SK-N-SH (cell line): ENCODE measurements at regions not wholly inside any gene's neighbourhood (a gene's known extent, or its start where the extent isn't known, plus 50 kb on each side); places are given as distances from the start of the nearest gene placed in this dataset.

Experiments used
- CTCF ChIA-PET: fragments of 300-600, 350-600 bp; formaldehyde crosslinking; extraction: SDS; loops from one replicate; lab custom pipeline; 2021; lab: Yijun Ruan, JAX
- POLR2A ChIA-PET: fragments of 350-600 bp; sonication (Branson Sonifier 250); formaldehyde crosslinking; extraction: SDS; loops from one replicate; lab custom pipeline; 2020; ENCODE audit warnings: antibody characterized with exemption, inconsistent platforms; lab: Yijun Ruan, JAX
- DNase-seq: peaks from one replicate; pipeline ENCODE4 v3.0.0; 2012
- H2AFZ ChIP-seq: fragments of 200-600 bp; sonication (generic); 2 replicates; pipeline ENCODE4 v1.8.1; 2016; ENCODE audit warnings: antibody characterized with exemption, mild to moderate bottlenecking, low read depth
- H3F3A ChIP-seq: fragments of 200-600 bp; sonication (generic); replicated peaks from 2 replicates; pipeline ENCODE3; 2016; ENCODE audit warnings: antibody characterized with exemption, mild to moderate bottlenecking; ENCODE audit not compliant: insufficient read depth
- H3K27ac ChIP-seq, 2 experiments: fragments of 200-500 bp in 1 of 2; fragments of 200-600 bp in 1 of 2; sonication (Bioruptor generic) in 1 of 2; sonication (generic), shearing (Covaris generic) in 1 of 2; 2 replicates each; pipeline versions ENCODE4 v1.5.1 to v1.6.1; 2014 to 2016; ENCODE audit warnings: low read depth in 2 of 2, inconsistent platforms in 1 of 2, low read length in 1 of 2, mild to moderate bottlenecking in 1 of 2, mixed read lengths in 1 of 2
- H3K27me3 ChIP-seq: fragments of 200-600 bp; sonication (generic), shearing (Covaris generic); 2 replicates; pipeline ENCODE4 v1.6.1; 2016; ENCODE audit warnings: mixed run types; ENCODE audit not compliant: insufficient read depth
- H3K36me3 ChIP-seq, 2 experiments: fragments of 200-500 bp in 1 of 2; fragments of 200-600 bp in 1 of 2; sonication (Bioruptor generic) in 1 of 2; sonication (generic) in 1 of 2; replicated peaks in 1 of 2; 2 replicates each; pipeline versions ENCODE3 to v1.5.1; 2014 to 2016; ENCODE audit warnings: low read length in 1 of 2, mild to moderate bottlenecking in 1 of 2; ENCODE audit not compliant: insufficient read depth in 2 of 2, control insufficient read depth in 1 of 2
- H3K4me1 ChIP-seq, 2 experiments: fragments of 200-500 bp in 1 of 2; fragments of 200-600 bp in 1 of 2; sonication (Bioruptor generic) in 1 of 2; sonication (generic), shearing (Covaris generic) in 1 of 2; 2 replicates each; pipeline versions ENCODE4 v1.5.1 to v1.6.1; 2014 to 2016; ENCODE audit warnings: low read depth in 1 of 2, low read length in 1 of 2, mixed run types in 1 of 2; ENCODE audit not compliant: insufficient read depth in 2 of 2, control insufficient read depth in 1 of 2
- H3K4me2 ChIP-seq: fragments of 200-600 bp; sonication (generic), shearing (Covaris generic); 2 replicates; pipeline ENCODE4 v1.6.1; 2017; ENCODE audit warnings: mixed run types
- H3K4me3 ChIP-seq, 2 experiments: fragments of 200-500 bp in 1 of 2; fragments of 200-600 bp in 1 of 2; sonication (Bioruptor generic) in 1 of 2; sonication (generic), shearing (Covaris generic) in 1 of 2; 2 replicates each; pipeline versions ENCODE4 v1.5.1 to v1.8.1; 2014 to 2016; ENCODE audit warnings: low read depth in 2 of 2, inconsistent platforms in 1 of 2, low read length in 1 of 2, mild to moderate bottlenecking in 1 of 2, mixed read lengths in 1 of 2, moderate library complexity in 1 of 2
- H3K79me2 ChIP-seq: fragments of 200-600 bp; sonication (generic); 2 replicates; pipeline ENCODE4 v1.8.1; 2017; ENCODE audit warnings: mild to moderate bottlenecking; ENCODE audit not compliant: insufficient read depth
- H3K9ac ChIP-seq: fragments of 200-600 bp; sonication (generic); 2 replicates; pipeline ENCODE4 v1.6.1; 2017; ENCODE audit warnings: mixed run types
- H3K9me2 ChIP-seq: fragments of 200-600 bp; sonication (generic); 2 replicates; pipeline ENCODE4 v1.6.1; 2017; ENCODE audit warnings: mixed run types
- H3K9me3 ChIP-seq: fragments of 200-600 bp; sonication (generic); 2 replicates; pipeline ENCODE4 v1.6.1; 2017; ENCODE audit warnings: mixed run types, mild to moderate bottlenecking, moderate library complexity
- H4K20me1 ChIP-seq: fragments of 200-600 bp; sonication (generic); 2 replicates; pipeline ENCODE4 v1.6.1; 2017; ENCODE audit warnings: mild to moderate bottlenecking, mixed run types; ENCODE audit not compliant: insufficient read depth
- CHD2 ChIP-seq: fragments of 150-350 bp; IDR thresholded peaks from 2 replicates; pipeline ENCODE4 v1.6.1; 2018; ENCODE audit warnings: low read length; ENCODE audit not compliant: partially characterized antibody
- ELF1 ChIP-seq: IDR thresholded peaks from 2 replicates; pipeline ENCODE4 v1.4.0; 2012
- EP300 ChIP-seq, 2 experiments: IDR thresholded peaks; 2 replicates each; pipeline versions ENCODE4 v1.4.0 to v1.6.1; 2012; ENCODE audit warnings: borderline replicate concordance in 1 of 2, low read depth in 1 of 2, low read length in 1 of 2
- EZH2phosphoT487 ChIP-seq: fragments of 200-600 bp; sonication (generic); IDR thresholded peaks from 2 replicates; pipeline ENCODE4 v1.6.1; 2017; ENCODE audit warnings: low read depth, mixed run types, mild to moderate bottlenecking, antibody characterized with exemption, moderate library complexity, borderline replicate concordance
- FOXJ3 ChIP-seq: sonication (generic); formaldehyde crosslinking; IDR thresholded peaks from 2 replicates; pipeline ENCODE4 v1.5.1; 2020; ENCODE audit warnings: mild to moderate bottlenecking, missing genetic modification reagents
- FOXM1 ChIP-seq: IDR thresholded peaks from 2 replicates; pipeline ENCODE4 v1.4.0; 2012; ENCODE audit warnings: low read depth, mild to moderate bottlenecking
- GATA2 ChIP-seq: sonication (generic); formaldehyde crosslinking; IDR thresholded peaks from 2 replicates; pipeline ENCODE4 v1.5.0; 2020; ENCODE audit warnings: mild to moderate bottlenecking, missing genetic modification reagents
- JUND ChIP-seq: IDR thresholded peaks from 2 replicates; pipeline ENCODE4 v1.4.0; 2012
- MEF2A ChIP-seq: IDR thresholded peaks from 2 replicates; pipeline ENCODE4 v1.4.0; 2012; ENCODE audit warnings: low read depth, borderline replicate concordance
- NFIC ChIP-seq: IDR thresholded peaks from 2 replicates; pipeline ENCODE4 v1.4.0; 2012; ENCODE audit warnings: borderline replicate concordance
- NRF1 ChIP-seq: IDR thresholded peaks from 2 replicates; pipeline ENCODE4 v1.6.1; 2012; ENCODE audit warnings: low read depth, mild to moderate bottlenecking, low read length
- POLR2AphosphoS5 ChIP-seq: IDR thresholded peaks from 2 replicates; pipeline ENCODE4 v1.6.1; 2012; ENCODE audit warnings: low read depth, low read length
- RAD21 ChIP-seq: IDR thresholded peaks from 2 replicates; pipeline ENCODE4 v1.6.1; 2012; ENCODE audit warnings: mild to moderate bottlenecking, low read length
- RXRA ChIP-seq: IDR thresholded peaks from 2 replicates; pipeline ENCODE4 v1.4.0; 2012; ENCODE audit warnings: low read depth, mild to moderate bottlenecking, borderline replicate concordance
- SMC3 ChIP-seq: IDR thresholded peaks from 2 replicates; pipeline ENCODE4 v1.6.1; 2012; ENCODE audit warnings: low read depth, low read length, improper control_type of control experiment
- YY1 ChIP-seq: IDR thresholded peaks from 2 replicates; pipeline ENCODE4 v1.4.0; 2012; ENCODE audit warnings: low read depth, mild to moderate bottlenecking
- WGBS: methylation state at CpG from one replicate; pipeline ENCODE4 v1.1.6; 2017; ENCODE audit warnings: low lambda C conversion rate; 5-methylcytosine and 5-hydroxymethylcytosine counted together
- TF ChIP-seq, protein P1 (sequence below): IDR thresholded peaks from 2 replicates; pipeline ENCODE4 v1.4.0; 2012; ENCODE audit warnings: low read depth, borderline replicate concordance
- TF ChIP-seq, protein P2 (sequence below): IDR thresholded peaks from 2 replicates; pipeline ENCODE4; 2012
- TF ChIP-seq, protein P3 (sequence below): fragments of 200-600 bp; sonication (generic); IDR thresholded peaks from 2 replicates; pipeline ENCODE4 v1.6.1; 2017; ENCODE audit warnings: antibody characterized with exemption, mild to moderate bottlenecking, moderate library complexity

DNA sequence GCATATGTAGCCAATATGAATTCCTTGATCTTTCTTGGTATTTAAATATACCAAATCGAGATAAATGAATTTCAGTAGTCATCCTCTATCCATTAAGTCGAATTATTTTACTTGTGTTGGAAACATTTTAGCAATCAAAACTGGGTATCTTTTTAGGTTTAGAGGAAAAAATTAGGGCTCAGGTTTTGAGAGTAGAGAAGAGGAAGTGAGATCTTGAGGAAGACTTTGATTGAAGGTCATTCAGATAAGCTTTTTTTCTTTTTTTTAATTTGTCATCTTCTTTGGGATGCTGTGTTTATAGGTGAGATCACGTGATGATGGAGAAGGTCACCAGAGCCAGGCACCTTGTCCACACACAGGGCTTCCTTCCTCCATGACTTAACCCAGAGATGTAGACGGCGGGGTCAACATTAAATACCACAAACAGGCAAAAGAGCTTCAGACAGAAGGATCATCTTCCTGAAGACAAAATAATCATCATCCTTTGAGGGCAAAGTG lies 750.1 kb downstream of the RNF144A start:
- Histone ChIP-seq H3K4me3 (no peak overlapping the region), H2AFZ (no peak overlapping the region), H3K9me3 (no peaks in the 10 kb centered on the region), H3K36me3 (no peaks in the 10 kb centered on the region), H3K9me2 (no peaks in the 10 kb centered on the region), H4K20me1 (no peaks in the 10 kb centered on the region), H3K27ac (no peak overlapping the region), H3K4me2 (no peak overlapping the region), H3F3A (no peaks in the 10 kb centered on the region), H3K27me3 (no peaks in the 10 kb centered on the region), H3K4me1 (peaks cover 0 to 3% of the 10 kb centered on the region in 2 experiments; a peak in 1 of 4 replicates), H3K79me2 (no peaks in the 10 kb centered on the region), H3K9ac (no peak overlapping the region)
- DNase-seq, result no peak
- TF ChIP-seq, protein P1, sequence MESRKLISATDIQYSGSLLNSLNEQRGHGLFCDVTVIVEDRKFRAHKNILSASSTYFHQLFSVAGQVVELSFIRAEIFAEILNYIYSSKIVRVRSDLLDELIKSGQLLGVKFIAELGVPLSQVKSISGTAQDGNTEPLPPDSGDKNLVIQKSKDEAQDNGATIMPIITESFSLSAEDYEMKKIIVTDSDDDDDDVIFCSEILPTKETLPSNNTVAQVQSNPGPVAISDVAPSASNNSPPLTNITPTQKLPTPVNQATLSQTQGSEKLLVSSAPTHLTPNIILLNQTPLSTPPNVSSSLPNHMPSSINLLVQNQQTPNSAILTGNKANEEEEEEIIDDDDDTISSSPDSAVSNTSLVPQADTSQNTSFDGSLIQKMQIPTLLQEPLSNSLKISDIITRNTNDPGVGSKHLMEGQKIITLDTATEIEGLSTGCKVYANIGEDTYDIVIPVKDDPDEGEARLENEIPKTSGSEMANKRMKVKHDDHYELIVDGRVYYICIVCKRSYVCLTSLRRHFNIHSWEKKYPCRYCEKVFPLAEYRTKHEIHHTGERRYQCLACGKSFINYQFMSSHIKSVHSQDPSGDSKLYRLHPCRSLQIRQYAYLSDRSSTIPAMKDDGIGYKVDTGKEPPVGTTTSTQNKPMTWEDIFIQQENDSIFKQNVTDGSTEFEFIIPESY, result no peak
- TF ChIP-seq POLR2AphosphoS5 (no peak), EP300 (IDR thresholded peaks at IDR 0.05; ENCODE audit: borderline replicate concordance in 1 of 2, low read depth in 1 of 2, low read length in 1 of 2) (no peak), RAD21 (no peak), EZH2phosphoT487 (no peak), ELF1 (no peak), FOXJ3 (CRISPR knock-in tag) (no peak), NRF1 (no peak)
- ChIA-PET POLR2A (no interaction called here), CTCF (interaction anchor here (0.8 kb wide), 1 partner anchor 240 kb away, joined by 4 read pairs; no protein-coding TSS in a partner anchor)
- 62% methylated on average over 5 of the region's 5 CpGs for WGBS

DNA sequence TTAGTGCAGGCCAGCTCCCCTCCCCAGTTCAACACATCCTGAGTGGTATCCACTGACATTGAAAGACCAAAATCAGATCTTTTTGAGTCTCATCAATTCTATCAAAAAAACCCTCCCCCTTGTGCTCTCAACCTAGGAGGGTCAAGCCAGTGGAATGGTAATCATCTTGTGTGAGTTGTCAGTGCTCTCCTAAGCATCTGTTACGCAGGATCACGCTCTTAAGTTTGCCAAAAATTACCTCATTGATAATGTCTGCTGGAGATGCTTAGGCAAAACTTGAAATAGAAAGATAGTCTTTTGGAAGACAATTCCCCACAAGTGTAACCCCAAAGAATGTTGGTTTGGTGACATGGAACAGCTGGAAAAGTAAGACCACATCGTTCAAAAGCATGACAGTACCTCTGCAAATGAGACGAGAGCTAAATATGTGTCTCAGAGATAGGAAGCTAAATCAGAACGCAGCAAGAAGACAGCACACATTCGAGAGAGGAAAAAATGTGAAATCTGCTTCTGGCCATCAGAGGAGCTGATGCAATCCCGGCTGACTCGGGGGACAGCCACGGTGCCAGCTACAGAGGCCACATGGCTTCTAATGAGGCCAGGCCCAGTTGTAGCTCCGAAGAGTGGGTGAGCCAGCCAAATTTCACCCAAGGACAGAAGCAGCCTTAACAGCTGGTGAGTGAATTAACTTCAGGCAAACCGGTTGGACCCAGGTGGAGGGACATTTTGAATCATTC lies 753.9 kb downstream of the RNF144A start:
- ChIA-PET POLR2A (interaction anchor here (0.7 kb wide), 1 partner anchor 1010 kb away, joined by 3 read pairs; the partner anchor contains the start of gene ID2), CTCF (interaction anchor here (0.7 to 6.6 kb wide), 18 partner anchors 11 to 631 kb away, joined by 3 to 42 read pairs (median 4); no protein-coding TSS in a partner anchor)
- Histone ChIP-seq H3K9me2 (no peaks in the 10 kb centered on the region), H4K20me1 (no peaks in the 10 kb centered on the region), H3K4me1 (peaks cover 0 to 3% of the 10 kb centered on the region in 2 experiments; a peak in 1 of 4 replicates), H3K4me3 (no peak overlapping the region), H3K27me3 (no peaks in the 10 kb centered on the region), H3K79me2 (no peaks in the 10 kb centered on the region), H3F3A (no peaks in the 10 kb centered on the region), H2AFZ (no peak overlapping the region), H3K9ac (no peak overlapping the region), H3K4me2 (no peak overlapping the region), H3K36me3 (no peaks in the 10 kb centered on the region), H3K27ac (no peak overlapping the region), H3K9me3 (no peaks in the 10 kb centered on the region)
- WGBS, result 67% methylated on average over 11 of the region's 11 CpGs
- TF ChIP-seq, protein P2, sequence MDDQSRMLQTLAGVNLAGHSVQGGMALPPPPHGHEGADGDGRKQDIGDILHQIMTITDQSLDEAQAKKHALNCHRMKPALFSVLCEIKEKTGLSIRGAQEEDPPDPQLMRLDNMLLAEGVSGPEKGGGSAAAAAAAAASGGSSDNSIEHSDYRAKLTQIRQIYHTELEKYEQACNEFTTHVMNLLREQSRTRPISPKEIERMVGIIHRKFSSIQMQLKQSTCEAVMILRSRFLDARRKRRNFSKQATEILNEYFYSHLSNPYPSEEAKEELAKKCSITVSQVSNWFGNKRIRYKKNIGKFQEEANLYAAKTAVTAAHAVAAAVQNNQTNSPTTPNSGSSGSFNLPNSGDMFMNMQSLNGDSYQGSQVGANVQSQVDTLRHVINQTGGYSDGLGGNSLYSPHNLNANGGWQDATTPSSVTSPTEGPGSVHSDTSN, result no peak
- TF ChIP-seq EZH2phosphoT487, result no peak
- no peak for TF ChIP-seq YY1
- no peak for TF ChIP-seq SMC3
- no peak for TF ChIP-seq GATA2
- no peak for TF ChIP-seq FOXM1
- no peak for TF ChIP-seq NRF1
- TF ChIP-seq MEF2A, result no peak
- no peak for TF ChIP-seq RXRA
- TF ChIP-seq POLR2AphosphoS5, result no peak
- TF ChIP-seq NFIC, result no peak
- TF ChIP-seq, protein P3, sequence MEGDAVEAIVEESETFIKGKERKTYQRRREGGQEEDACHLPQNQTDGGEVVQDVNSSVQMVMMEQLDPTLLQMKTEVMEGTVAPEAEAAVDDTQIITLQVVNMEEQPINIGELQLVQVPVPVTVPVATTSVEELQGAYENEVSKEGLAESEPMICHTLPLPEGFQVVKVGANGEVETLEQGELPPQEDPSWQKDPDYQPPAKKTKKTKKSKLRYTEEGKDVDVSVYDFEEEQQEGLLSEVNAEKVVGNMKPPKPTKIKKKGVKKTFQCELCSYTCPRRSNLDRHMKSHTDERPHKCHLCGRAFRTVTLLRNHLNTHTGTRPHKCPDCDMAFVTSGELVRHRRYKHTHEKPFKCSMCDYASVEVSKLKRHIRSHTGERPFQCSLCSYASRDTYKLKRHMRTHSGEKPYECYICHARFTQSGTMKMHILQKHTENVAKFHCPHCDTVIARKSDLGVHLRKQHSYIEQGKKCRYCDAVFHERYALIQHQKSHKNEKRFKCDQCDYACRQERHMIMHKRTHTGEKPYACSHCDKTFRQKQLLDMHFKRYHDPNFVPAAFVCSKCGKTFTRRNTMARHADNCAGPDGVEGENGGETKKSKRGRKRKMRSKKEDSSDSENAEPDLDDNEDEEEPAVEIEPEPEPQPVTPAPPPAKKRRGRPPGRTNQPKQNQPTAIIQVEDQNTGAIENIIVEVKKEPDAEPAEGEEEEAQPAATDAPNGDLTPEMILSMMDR, result no peak
- TF ChIP-seq JUND, result no peak
- TF ChIP-seq CHD2, result no peak
- no peak for DNase-seq
